Erythroblast (primary cell): ENCODE measurements at regions not wholly inside any gene's neighbourhood (a gene's known extent, or its start where the extent isn't known, plus 50 kb on each side); places are given as distances from the start of the nearest gene placed in this dataset.
"Not testable (repeated sequence)": the region's sequence is repeated elsewhere in the genome, so short reads cannot be mapped to it uniquely, and the experiment has no call there.

ENCODE experiments used
- DNase-seq, 2 experiments: peaks; one replicate each; lab custom pipeline; 2025; lab: John Stamatoyannopoulos, UW
- GATA1 ChIP-seq: IDR thresholded peaks from 2 replicates; pipeline ENCODE4 v1.6.1; 2011; ENCODE audit warnings: low read depth, mild to moderate bottlenecking, control low read depth, low read length, moderate library complexity
- POLR2A ChIP-seq: IDR thresholded peaks from 2 replicates; pipeline ENCODE4 v1.6.1; 2011; ENCODE audit warnings: mild to moderate bottlenecking, low read length

DNA sequence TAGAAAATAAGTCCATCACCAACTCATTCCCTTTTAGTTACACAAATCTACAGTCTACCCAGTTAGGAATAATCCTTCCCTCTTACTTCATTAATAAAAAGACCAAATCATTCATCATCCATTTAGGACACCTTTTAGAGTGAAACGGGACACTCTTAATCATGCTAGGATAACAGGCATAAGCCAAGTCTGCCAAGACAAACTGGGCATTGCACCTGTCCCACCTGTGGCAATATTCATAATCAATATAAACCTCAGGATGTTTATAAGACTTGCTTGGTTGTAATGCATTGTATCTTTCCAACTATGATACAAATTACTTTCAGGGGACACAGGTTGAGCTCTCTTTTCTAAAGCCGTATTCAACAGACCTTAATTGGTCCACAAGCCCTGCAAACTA lies 82.7 kb upstream of the SH3BP4 start:
- no peak for DNase-seq
- TF ChIP-seq POLR2A = no peak
- TF ChIP-seq GATA1 = no peak

DNA sequence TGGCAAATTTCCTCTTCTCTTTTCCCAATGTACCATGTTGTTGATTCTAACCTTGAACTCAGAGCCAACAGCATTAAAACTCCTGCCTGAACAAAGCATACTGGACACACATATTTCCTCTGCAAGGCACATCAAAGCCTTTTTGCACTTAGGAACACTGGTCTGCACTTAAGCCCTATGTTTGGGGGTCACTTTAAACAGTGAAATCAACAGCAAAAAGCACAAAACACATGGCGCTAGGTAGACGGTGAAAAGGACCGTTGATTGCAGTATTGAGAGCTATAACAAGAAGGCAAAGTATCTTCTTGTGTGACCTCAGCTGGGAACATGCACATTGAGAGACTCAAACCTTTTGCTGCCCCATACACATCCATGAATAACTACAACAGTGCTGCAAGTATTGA lies 83.9 kb upstream of the SH3BP4 start:
- TF ChIP-seq GATA1 = no peak
- TF ChIP-seq POLR2A = no peak
- no peak for DNase-seq

DNA sequence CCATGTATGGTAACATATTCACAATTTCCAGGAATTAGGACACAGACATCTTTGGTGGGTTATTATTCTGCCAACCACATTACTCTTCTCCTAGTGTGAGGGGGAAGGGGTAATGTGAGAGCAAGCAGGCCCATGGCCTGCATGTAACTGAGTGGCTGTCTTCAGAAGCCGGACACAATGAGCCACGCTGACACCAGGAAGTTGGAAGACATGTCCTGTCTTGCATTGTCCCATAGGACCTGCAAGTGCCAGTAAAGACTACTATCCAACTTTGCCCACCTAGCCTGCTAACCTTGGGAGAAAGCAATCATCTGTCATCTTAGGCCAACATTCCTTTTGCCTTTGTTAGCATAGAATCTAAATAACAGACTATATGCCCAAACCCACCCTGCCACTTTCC lies 86.2 kb upstream of the SH3BP4 start:
- no peak for DNase-seq
- TF ChIP-seq GATA1 = no peak
- no peak for TF ChIP-seq POLR2A

DNA sequence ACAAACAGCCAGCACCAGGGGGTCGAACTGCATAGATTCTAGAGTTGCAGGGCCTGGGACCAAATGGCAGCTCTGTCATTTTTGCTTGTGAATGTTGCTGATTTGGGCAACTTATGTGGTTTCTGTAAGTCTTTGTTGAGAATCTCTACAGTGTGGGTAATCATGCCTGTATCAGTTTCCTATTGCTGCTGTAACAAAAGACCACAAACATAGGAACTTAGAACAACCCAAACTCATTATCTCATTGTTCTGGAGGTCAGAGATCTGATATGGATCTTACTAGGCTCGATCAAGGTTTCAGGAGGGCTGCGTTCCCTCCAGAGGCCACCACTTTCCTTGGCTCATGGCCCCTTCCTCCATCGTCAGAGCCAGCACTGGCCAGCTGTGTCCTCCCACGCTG lies 86.8 kb upstream of the SH3BP4 start:
- TF ChIP-seq GATA1 = no peak
- no peak for TF ChIP-seq POLR2A
- DNase-seq = no peak

DNA sequence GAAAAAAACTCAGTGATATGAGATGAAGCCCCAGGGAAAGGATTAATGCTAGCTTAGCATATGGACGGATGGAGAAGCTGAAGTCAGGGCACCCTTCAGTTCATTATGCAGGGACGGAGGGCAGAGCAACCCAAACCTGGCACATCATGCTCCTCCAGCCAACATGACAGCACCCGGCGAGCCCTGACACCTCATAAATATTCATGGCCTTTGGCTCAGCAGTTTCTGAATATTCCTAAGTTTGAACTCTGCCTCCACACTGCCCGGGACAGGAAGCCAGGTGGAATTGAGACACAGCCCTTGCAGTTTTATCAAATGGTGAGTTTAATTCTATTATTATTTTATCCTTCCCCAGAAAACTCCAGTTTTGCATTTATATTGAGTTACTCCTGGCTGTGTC lies 87.3 kb upstream of the SH3BP4 start:
- TF ChIP-seq GATA1 = no peak
- no peak for TF ChIP-seq POLR2A
- no peak for DNase-seq

DNA sequence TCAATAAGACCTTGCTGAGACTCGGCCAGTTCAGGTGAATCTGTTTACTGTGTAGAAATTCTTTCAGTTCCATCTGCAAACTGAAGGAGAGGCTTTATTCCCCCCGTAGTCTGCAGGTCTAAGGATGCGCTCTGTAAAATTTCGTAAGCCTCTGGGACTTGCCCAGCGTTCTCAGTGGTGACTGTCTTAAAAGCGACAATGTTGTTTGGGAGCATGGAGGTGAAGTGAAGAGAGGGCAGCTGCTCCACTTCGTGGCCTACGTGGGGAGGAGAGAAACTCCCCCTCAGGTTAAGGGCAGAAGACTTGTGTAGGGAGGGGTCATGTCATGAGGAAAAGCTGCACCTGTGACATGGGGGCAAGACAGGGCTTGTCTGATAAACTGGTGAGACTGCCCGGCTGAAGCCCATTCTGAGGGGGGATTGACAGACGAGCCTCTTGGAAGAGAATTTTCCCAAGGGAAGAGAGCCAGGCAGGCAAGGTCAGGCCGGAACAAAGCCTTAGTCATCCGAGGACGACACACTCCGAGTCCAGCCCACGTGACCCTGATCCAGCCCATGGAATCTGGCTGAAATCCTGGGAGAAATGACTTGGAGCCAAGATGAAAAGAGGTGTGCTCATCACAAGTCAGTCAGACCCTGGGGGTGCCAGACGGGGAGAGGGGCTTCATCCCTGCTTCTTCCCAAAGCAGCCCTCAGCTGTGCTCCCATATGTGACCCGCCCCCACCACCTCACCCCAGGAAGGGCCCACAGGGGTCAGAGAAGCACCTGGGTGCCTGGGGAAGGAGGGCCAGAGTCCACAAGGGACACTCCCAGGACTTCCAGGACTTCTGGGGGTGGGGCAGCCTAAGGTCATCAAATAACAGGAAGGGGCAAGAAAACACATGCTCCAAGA lies 88.5 kb upstream of the SH3BP4 start:
- TF ChIP-seq POLR2A = no peak
- no peak for TF ChIP-seq GATA1
- no peak for DNase-seq

DNA sequence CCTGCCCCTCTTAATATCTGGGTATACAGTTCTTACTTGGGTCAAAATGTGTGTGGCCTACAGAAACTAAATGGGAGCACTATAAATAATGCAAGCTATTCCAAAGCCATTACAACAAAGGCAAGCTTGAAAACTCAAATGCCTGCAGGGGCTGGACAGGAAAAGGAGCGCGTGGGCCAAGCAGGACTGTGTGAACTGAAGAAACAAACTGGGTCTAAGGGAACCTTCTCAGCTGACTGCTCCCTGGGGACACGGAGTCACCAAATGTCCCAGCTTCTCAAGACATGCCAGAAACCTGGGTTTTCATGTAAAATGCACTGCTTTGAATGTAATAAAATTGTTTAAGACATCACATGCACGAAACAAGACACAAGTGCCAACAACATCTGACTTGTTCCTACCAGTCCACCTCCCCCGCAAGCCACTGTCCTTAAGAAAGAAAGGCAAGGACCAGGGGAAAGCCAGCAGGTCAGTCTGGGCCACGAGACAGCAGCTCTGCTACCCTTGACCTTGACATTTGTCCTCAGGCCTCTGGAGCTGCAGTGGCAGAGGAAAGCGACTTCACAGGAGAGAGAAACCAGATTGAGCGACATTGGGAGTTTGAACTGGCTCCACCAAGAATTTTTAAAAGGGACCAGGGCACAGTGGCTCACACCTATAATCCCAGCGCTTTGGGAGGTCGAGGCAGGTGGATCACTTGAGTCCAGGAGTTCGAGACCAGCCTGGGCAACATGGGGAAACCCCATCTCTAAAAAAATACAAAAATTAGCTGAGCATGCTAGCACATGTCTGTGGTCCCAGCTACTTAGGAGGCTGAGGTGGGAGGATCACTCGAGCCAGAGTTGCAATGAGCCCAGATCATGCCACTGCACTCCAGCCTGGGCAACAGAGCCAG lies 89.7 kb upstream of the SH3BP4 start:
- DNase-seq = no peak
- TF ChIP-seq GATA1 (no peak), POLR2A (no peak)

DNA sequence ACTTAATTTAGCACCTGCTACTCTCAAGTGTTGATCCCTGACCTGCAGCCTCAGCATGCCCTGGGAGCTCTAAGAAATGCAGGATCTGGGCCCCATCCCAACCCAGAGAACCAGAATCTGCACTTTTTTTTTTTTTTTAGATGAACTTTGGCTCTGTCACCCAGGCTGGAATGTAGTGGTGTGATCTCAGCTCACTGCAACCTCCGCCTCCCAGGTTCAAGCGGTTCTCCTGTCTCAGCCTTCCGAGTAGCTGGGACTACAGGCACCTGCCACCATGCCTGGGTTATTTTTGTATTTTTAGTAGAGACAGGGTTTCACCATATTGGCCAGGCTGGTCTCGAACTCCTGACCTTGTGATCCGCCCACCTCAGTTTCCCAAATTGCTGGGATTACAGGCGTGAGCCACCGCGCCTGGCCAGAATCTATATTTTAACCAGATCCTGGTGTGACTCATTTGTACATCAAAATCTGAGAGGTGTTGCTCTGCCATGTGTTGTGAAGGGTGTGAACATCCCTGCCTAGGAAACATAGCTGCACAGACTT lies 92.4 kb upstream of the SH3BP4 start:
- DNase-seq = not testable (repeated sequence)

DNA sequence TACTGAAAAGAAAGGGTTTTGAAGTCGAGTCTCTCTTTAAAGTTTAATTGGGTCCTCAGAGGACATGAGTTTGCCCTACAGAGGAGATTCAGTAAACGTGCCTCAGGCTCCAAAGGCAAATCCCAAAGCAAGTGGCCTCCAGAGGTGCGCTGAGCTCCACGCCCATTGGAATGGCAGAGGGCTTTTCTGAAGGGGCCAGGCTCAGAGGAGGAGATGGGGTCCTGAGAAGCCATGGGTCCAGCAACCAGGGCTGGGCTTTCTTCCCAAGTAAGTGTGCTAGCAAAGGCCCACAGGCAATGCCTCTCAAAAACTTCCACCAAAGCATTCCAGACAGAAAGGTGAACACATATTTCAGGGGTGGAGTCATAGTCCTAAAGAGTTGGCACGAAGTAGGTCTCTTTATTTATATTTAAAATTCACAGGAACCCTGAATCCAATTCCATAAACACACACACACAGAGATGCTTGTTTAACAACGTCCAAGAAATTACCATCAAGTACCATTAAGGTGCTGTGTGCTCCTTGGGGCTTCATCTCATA lies 93.0 kb upstream of the SH3BP4 start:
- DNase-seq = no peak

DNA sequence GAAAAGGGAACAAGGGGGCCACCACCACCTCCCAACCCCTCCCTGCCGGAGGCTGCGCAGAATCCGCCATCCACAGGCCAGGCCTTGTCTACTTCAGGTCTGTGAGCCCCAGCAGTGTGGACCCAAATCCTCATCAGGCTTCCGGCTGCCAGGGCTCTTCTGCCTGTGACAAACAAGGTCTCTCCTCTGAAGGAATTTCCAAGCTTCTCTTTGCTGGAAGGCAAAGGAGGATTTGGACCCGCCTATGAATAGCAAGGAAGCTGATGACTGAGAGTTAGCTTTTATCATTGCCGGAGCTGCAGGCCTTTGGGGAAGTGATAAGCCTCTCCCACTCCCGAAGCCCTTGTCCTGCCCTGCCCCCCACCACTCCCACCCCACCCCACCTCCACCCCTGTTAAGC lies 93.7 kb upstream of the SH3BP4 start:
- peak; percentile 18 to 25 for DNase-seq
- TF ChIP-seq POLR2A = no peak
- TF ChIP-seq GATA1 = no peak

More for the DNA sequence above, 93.0 kb upstream of the SH3BP4 start:
- TF ChIP-seq GATA1 (no peak), POLR2A (no peak)

DNA sequence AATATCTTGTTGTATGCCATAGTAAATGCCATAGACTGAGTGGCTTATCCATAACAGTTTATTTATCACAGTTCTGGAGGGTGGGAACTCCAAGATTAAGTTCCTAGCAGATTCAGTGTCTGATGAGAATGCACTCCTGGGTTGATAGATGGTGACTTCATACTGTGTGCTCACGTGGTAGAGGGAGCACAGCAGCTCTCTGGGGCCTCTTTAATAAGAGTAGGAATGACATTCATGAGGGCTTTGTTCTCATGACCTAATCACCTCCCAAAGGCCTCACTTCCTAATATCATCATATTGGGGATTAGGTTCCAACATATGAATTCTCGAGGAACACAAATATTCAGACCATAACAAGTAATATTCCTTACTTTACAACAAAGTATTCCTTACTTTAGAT lies 98.1 kb upstream of the SH3BP4 start:
- DNase-seq = no peak
- no peak for TF ChIP-seq POLR2A
- no peak for TF ChIP-seq GATA1

DNA sequence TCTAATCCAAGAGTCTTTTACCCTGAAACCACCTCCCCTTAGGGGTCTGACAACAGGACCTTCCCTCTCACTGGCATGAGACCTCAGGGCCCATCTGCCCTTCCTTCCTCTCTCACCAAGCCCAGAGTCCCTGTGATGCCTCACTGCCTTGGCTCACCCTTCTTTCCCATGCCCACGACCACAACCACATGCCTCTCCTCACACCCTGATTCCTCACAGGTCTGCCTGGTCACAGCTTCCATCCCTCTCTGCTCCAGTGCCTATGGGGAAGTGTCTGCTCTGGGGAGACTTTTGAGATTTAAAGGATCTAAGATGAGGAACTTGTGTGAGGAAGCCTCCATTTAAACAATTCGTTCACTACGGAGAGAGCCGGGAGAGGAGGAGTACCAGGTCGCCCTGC lies 98.9 kb upstream of the SH3BP4 start:
- no peak for TF ChIP-seq GATA1
- TF ChIP-seq POLR2A = no peak

DNA sequence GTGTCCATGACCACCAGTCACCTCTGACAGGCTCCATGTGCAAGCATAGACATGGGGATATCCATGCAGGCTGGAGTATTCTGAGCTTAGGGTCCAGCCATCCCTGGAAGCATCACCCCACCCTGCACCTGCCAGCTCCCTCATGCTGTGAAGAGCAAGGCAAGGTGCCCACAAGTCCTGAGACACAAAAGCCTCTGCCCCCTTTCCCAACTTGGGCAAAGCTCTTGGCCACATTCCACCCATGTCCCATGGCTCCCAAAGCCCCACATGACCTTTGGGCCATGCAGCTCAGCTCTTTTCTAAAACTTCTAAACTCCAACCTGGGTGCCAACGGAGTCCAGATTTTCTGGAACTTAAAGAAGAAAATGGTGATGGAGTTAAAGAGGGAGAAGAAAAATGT lies 99.8 kb upstream of the SH3BP4 start:
- DNase-seq = no peak
- TF ChIP-seq GATA1 = no peak
- no peak for TF ChIP-seq POLR2A

More for the DNA sequence above, 98.9 kb upstream of the SH3BP4 start:
- DNase-seq = no peak

DNA sequence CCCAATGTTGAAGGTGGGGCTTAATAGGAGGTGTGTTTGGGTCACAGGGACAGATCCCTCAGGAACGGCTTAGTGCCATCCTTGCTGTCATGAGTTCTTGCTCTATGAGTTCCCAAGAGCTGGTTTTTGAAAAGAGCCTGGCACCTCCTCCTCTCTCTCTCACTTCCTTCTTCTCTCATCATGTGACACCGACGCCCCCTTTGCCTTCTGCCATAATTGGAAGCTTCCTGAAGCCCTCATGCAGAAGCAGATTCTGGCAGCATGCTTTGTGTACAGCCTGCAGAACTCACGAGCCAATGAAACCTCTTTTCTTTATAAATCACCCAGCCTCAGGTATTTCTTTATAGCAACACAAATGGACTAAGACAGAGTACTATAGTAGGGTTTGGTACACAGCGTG lies 100.4 kb upstream of the SH3BP4 start:
- no peak for DNase-seq
- TF ChIP-seq GATA1 (no peak), POLR2A (no peak)
